G401 (cell line): ENCODE measurements at regions not wholly inside any gene's neighbourhood (a gene's known extent, or its start where the extent isn't known, plus 50 kb on each side); places are given as distances from the start of the nearest gene placed in this dataset.

Experiments
- DNase-seq: peaks from one replicate; pipeline ENCODE4 v3.0.0-alpha.2; 2015; ENCODE audit warnings: low spot score
- in situ Hi-C: cut with HindIII; loops from 2 replicates; pipeline ENCODE4 v1.10.0; 2016; ENCODE audit warnings: low sequenced_read_pairs, mixed read lengths

GRCh38 chr4:3391422-3391821 lies 50.3 kb upstream of the HGFAC start:
- in situ Hi-C loops, result no loop called here
- DNase-seq, result no peak
